Astrocyte of the spinal cord (primary cell): ENCODE measurements at regions not wholly inside any gene's neighbourhood (a gene's known extent, or its start where the extent isn't known, plus 50 kb on each side); places are given as distances from the start of the nearest gene placed in this dataset.

Source experiments
- DNase-seq: peaks from one replicate; pipeline ENCODE4 v3.0.0; 2011; ENCODE audit warnings: low read depth, low spot score
- H3K4me3 ChIP-seq: 2 replicates; pipeline ENCODE4 v1.5.1; 2011; ENCODE audit warnings: low read depth, mild to moderate bottlenecking, low read length, moderate library complexity
- CTCF ChIP-seq: IDR thresholded peaks from 2 replicates; pipeline ENCODE4 v1.5.1; 2012; ENCODE audit warnings: low read depth, mild to moderate bottlenecking, low read length, inconsistent platforms
- in situ Hi-C: cut with HindIII; loops from 2 replicates; pipeline ENCODE4 v1.10.0; 2017; ENCODE audit warnings: low sequenced_read_pairs

GRCh38 chr6:6970851-6971250, 136.9 kb upstream of the RREB1 start:
- H3K4me3 ChIP-seq: no peak overlapping the region
- in situ Hi-C loops: no loop called here
- DNase-seq: no peak
- no peak for TF ChIP-seq CTCF

- DNase-seq: no peak
- no peak overlapping the region for H3K4me3 ChIP-seq
- no peak for TF ChIP-seq CTCF
- in situ Hi-C loops: no loop called here
These were observed 136.4 kb upstream of the RREB1 start for GRCh38 chr6:6971369-6971768.

GRCh38 chr6:6972456-6972855, 135.3 kb upstream of the RREB1 start:
- in situ Hi-C loops: no loop called here
- no peak for TF ChIP-seq CTCF
- DNase-seq: peak; percentile 52
- no peak overlapping the region for H3K4me3 ChIP-seq

GRCh38 chr6:6973721-6974120, 134.0 kb upstream of the RREB1 start:
- DNase-seq: no peak
- in situ Hi-C loops: no loop called here
- no peak overlapping the region for H3K4me3 ChIP-seq
- TF ChIP-seq CTCF: no peak

- DNase-seq: no peak
- in situ Hi-C loops: no loop called here
- H3K4me3 ChIP-seq: no peak overlapping the region
- TF ChIP-seq CTCF: no peak
These were observed 132.2 kb upstream of the RREB1 start for GRCh38 chr6:6975459-6976111.

- no peak for TF ChIP-seq CTCF
- in situ Hi-C loops: no loop called here
- no peak overlapping the region for H3K4me3 ChIP-seq
- DNase-seq: no peak
These were observed 131.6 kb upstream of the RREB1 start for GRCh38 chr6:6976193-6976592.

GRCh38 chr6:6978731-6979130, 129.0 kb upstream of the RREB1 start:
- in situ Hi-C loops: no loop called here
- H3K4me3 ChIP-seq: no peak overlapping the region
- no peak for TF ChIP-seq CTCF
- no peak for DNase-seq
